HepG2 (cell line): ENCODE measurements at regions not wholly inside any gene's neighbourhood (a gene's known extent, or its start where the extent isn't known, plus 50 kb on each side); places are given as distances from the start of the nearest gene placed in this dataset.

Source experiments
- ATAC-seq: fragments of 200-7000 bp; cut with Tn5 transposase; 3 replicates; pipeline ENCODE4 v1.9.1; 2020; ENCODE audit warnings: mild to moderate bottlenecking, moderate library complexity
- BruUV-seq: library from RNA; stranded (reverse); fragments of 400-500 nt; replicated peaks from 2 replicates; lab custom pipeline; 2021; lab: Mats Ljungman, UMichigan
- CTCF ChIA-PET: fragments of 300-600 bp; formaldehyde crosslinking; extraction: SDS; loops from one replicate; lab custom pipeline; 2021; ENCODE audit warnings: low total read pairs, inconsistent platforms, low intra/inter-chr PET ratio; lab: Yijun Ruan, JAX
- POLR2A ChIA-PET: fragments of 350-600 bp; sonication (Branson Sonifier 250); formaldehyde crosslinking; loops from one replicate; lab custom pipeline; 2020; ENCODE audit warnings: antibody characterized with exemption, inconsistent platforms; lab: Yijun Ruan, JAX
- DNase-seq: peaks from one replicate; pipeline ENCODE4 v3.0.0-alpha.2; 2015; ENCODE audit warnings: low spot score
- FAIRE-seq: peaks from 3 replicates; lab custom pipeline; 2011; peaks lifted over from hg19 to GRCh38; lab: Jason Lieb, UNC
- H2AFZ ChIP-seq: one replicate; pipeline ENCODE4 v1.6.1; 2011; ENCODE audit warnings: low read length, inconsistent platforms
- H3K27ac ChIP-seq: fragments of 300-600 bp; 3 replicates; pipeline ENCODE4 v1.8.0; 2011; ENCODE audit warnings: mixed run types, mild to moderate bottlenecking, mixed read lengths, low read length, inconsistent platforms; ENCODE audit not compliant: insufficient read depth; ENCODE audit errors: extremely low read length
- H3K27me3 ChIP-seq, 2 experiments: fragments of 200-600 bp in 1 of 2; 2 replicates in 1 of 2; 3 replicates in 1 of 2; pipeline versions ENCODE4 v1.6.0 to v1.8.0; 2011; ENCODE audit warnings: low read length in 2 of 2, mild to moderate bottlenecking in 2 of 2, moderate library complexity in 2 of 2, inconsistent platforms in 1 of 2; ENCODE audit not compliant: insufficient read depth in 2 of 2, control insufficient read depth in 1 of 2
- H3K36me3 ChIP-seq, 2 experiments: fragments of 200-600 bp in 1 of 2; replicated peaks in 1 of 2; 2 replicates in 1 of 2; 3 replicates in 1 of 2; pipeline versions ENCODE4 v1.5.1 to v1.8.0; 2011; ENCODE audit warnings: low read length in 2 of 2, inconsistent platforms in 1 of 2; ENCODE audit not compliant: insufficient read depth in 2 of 2, control insufficient read depth in 1 of 2
- H3K4me1 ChIP-seq: 2 replicates; pipeline ENCODE4 v1.5.1; 2012; ENCODE audit warnings: low read length, inconsistent platforms; ENCODE audit not compliant: insufficient read depth
- H3K4me2 ChIP-seq: 2 replicates; pipeline ENCODE4 v1.6.0; 2011; ENCODE audit warnings: low read depth, low read length, inconsistent platforms
- H3K4me3 ChIP-seq, 3 experiments: fragments of 200-600 bp in 1 of 3; sonication (generic), shearing (Covaris generic) in 1 of 3; replicated peaks in 1 of 3; 2 replicates each; pipeline ENCODE4 v1.5.1; 2011 to 2016; ENCODE audit warnings: low read length in 3 of 3, inconsistent platforms in 2 of 3, low read depth in 2 of 3, mild to moderate bottlenecking in 2 of 3, control low read depth in 1 of 3, mixed read lengths in 1 of 3; ENCODE audit not compliant: insufficient read depth in 1 of 3
- H3K79me2 ChIP-seq: one replicate; pipeline ENCODE4 v1.6.1; 2011; ENCODE audit warnings: low read length, inconsistent platforms; ENCODE audit not compliant: insufficient read depth
- H3K9ac ChIP-seq: 2 replicates; pipeline ENCODE4 v1.6.0; 2011; ENCODE audit warnings: mild to moderate bottlenecking, low read depth, low read length, inconsistent platforms; ENCODE audit not compliant: insufficient read depth
- H3K9me3 ChIP-seq: 2 replicates; pipeline ENCODE4 v1.5.1; 2012; ENCODE audit warnings: mild to moderate bottlenecking, low read length
- H4K20me1 ChIP-seq: 2 replicates; pipeline ENCODE4 v1.6.0; 2011; ENCODE audit warnings: inconsistent platforms, mild to moderate bottlenecking, low read length, moderate library complexity; ENCODE audit not compliant: insufficient read depth
- DBP ChIP-seq: sonication (generic); formaldehyde crosslinking; IDR thresholded peaks from 2 replicates; pipeline ENCODE4 v1.4.0; 2020; ENCODE audit warnings: missing genetic modification reagents; ENCODE audit errors: not compliant biosample characterization
- MLXIP ChIP-seq: sonication (generic); formaldehyde crosslinking; IDR thresholded peaks from 2 replicates; pipeline ENCODE4 v1.9.0; 2021; ENCODE audit warnings: missing genetic modification reagents, borderline replicate concordance
- ZBTB10 ChIP-seq: sonication (generic); formaldehyde crosslinking; IDR thresholded peaks from 2 replicates; pipeline ENCODE4 v1.4.0; 2020; ENCODE audit warnings: missing genetic modification reagents, borderline replicate concordance
- ZBTB2 ChIP-seq: sonication (generic); formaldehyde crosslinking; IDR thresholded peaks from 2 replicates; pipeline ENCODE4 v1.8.0; 2022; ENCODE audit warnings: low read depth, missing genetic modification reagents
- ZNF253 ChIP-seq: sonication (generic); formaldehyde crosslinking; IDR thresholded peaks from 2 replicates; pipeline ENCODE4 v1.8.0; 2022; ENCODE audit warnings: mild to moderate bottlenecking, missing genetic modification reagents, borderline replicate concordance
- ZNF318 ChIP-seq: sonication (generic); formaldehyde crosslinking; IDR thresholded peaks from 2 replicates; pipeline ENCODE4 v1.4.0; 2020; ENCODE audit warnings: mild to moderate bottlenecking, missing genetic modification reagents
- ZNF501 ChIP-seq: sonication (generic); formaldehyde crosslinking; IDR thresholded peaks from 2 replicates; pipeline ENCODE4 v1.5.1; 2020; ENCODE audit warnings: mild to moderate bottlenecking, moderate library complexity, missing genetic modification reagents
- WGBS: methylation state at CpG from one replicate; pipeline ENCODE4 v1.1.6; 2017; ENCODE audit warnings: low lambda C conversion rate; 5-methylcytosine and 5-hydroxymethylcytosine counted together
- in situ Hi-C: cut with HindIII; loops from 2 replicates; pipeline ENCODE4 v1.10.0; 2017; ENCODE audit warnings: low pct_unique_long_range_greater_than_20kb; ENCODE audit not compliant: extremely low pct_ligation_motif_present
- intact Hi-C: fragments of 100-400 bp; cut with micrococcal nuclease; formaldehyde crosslinking; loops from one replicate; pipeline ENCODE4 v1.10.0; 2022; ENCODE audit not compliant: unreplicated experiment

GRCh38 chr22:44373234-44373633 lies 60.5 kb upstream of the SHISAL1 start:
- ChIA-PET CTCF (no interaction called here), POLR2A (no interaction called here)
- FAIRE-seq (no peak), DNase-seq (no peak), ATAC-seq (no peak)
- no TSS peak for BruUV-seq
- peaks cover 22% of the 10 kb centered on the region for H3K9me3 ChIP-seq
- H2AFZ ChIP-seq: no peak overlapping the region
- in situ Hi-C loops (no loop called here), intact Hi-C loops (no loop called here)
- H3K4me2 ChIP-seq: no peak overlapping the region
- no peaks in the 10 kb centered on the region for H4K20me1 ChIP-seq
- H3K27ac ChIP-seq: no peak overlapping the region
- no peaks in the 10 kb centered on the region for H3K36me3 ChIP-seq
- no peaks in the 10 kb centered on the region for H3K79me2 ChIP-seq
- WGBS: no CpG with 5 or more reads among the region's 3 CpGs
- no peaks in the 10 kb centered on the region for H3K4me1 ChIP-seq
- no peak overlapping the region for H3K4me3 ChIP-seq
- H3K9ac ChIP-seq: no peak overlapping the region
- peaks cover 4 to 22% of the 10 kb centered on the region in 2 experiments; a peak in 3 of 5 replicates for H3K27me3 ChIP-seq
- TF ChIP-seq DBP (no peak), ZNF501 (CRISPR knock-in tag) (no peak), ZBTB2 (CRISPR knock-in tag) (no peak), ZNF318 (CRISPR knock-in tag) (no peak), ZBTB10 (CRISPR knock-in tag) (no peak), ZNF253 (CRISPR knock-in tag) (no peak), MLXIP (no peak)
